ENCODE measurements at regions not wholly inside any gene's neighbourhood (a gene's known extent, or its start where the extent isn't known, plus 50 kb on each side); places are given as distances from the start of the nearest gene placed in this dataset.

DNA sequence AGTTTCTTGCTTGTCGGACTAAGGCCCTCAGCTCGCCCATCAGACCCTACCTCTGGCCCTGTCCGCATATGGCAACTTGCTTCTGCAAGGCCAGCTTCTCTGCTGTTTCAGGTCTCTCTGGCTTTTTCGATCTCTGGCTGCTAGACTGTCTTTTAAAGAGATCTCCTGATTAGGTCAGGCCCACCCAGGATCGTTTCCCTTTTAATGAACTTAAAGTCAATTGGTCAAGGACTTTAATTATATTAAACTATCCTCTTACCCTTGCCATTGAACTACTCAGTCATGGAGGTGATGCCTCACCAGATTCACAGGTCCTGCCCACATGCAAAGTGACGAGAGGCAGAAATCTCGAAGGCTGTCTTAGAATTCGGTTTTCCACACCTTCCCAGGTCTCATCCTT, 670.9 kb downstream of the GATA3 start:
- no peak for TF ChIP-seq POLR2A (IDR thresholded peaks at IDR 0.05)
- TF ChIP-seq, protein P1, sequence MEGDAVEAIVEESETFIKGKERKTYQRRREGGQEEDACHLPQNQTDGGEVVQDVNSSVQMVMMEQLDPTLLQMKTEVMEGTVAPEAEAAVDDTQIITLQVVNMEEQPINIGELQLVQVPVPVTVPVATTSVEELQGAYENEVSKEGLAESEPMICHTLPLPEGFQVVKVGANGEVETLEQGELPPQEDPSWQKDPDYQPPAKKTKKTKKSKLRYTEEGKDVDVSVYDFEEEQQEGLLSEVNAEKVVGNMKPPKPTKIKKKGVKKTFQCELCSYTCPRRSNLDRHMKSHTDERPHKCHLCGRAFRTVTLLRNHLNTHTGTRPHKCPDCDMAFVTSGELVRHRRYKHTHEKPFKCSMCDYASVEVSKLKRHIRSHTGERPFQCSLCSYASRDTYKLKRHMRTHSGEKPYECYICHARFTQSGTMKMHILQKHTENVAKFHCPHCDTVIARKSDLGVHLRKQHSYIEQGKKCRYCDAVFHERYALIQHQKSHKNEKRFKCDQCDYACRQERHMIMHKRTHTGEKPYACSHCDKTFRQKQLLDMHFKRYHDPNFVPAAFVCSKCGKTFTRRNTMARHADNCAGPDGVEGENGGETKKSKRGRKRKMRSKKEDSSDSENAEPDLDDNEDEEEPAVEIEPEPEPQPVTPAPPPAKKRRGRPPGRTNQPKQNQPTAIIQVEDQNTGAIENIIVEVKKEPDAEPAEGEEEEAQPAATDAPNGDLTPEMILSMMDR (IDR thresholded peaks at IDR 0.05) = no peak
